H9 (cell line): ENCODE measurements at regions not wholly inside any gene's neighbourhood (a gene's known extent, or its start where the extent isn't known, plus 50 kb on each side); places are given as distances from the start of the nearest gene placed in this dataset.

Experiments
- DNase-seq: peaks from one replicate; pipeline ENCODE4 v3.0.0-alpha.2; 2017
- H2AFZ ChIP-seq: one replicate; pipeline ENCODE4 v1.6.1; 2013; ENCODE audit warnings: mild to moderate bottlenecking, low read length, control low read depth, moderate library complexity
- H2AK5ac ChIP-seq: 2 replicates; pipeline ENCODE4 v1.6.1; 2013; ENCODE audit warnings: low read length, control low read depth, mixed read lengths; ENCODE audit not compliant: insufficient read length
- H2BK120ac ChIP-seq: one replicate; pipeline ENCODE4 v1.6.1; 2013; ENCODE audit warnings: low read depth, mild to moderate bottlenecking, low read length, control low read depth, inconsistent platforms; ENCODE audit not compliant: poor library complexity, severe bottlenecking
- H2BK12ac ChIP-seq: 2 replicates; pipeline ENCODE4 v1.6.1; 2013; ENCODE audit warnings: low read length, control low read depth, mixed read lengths, low read depth; ENCODE audit not compliant: insufficient read length
- H2BK15ac ChIP-seq: 2 replicates; pipeline ENCODE4 v1.6.1; 2013; ENCODE audit warnings: low read depth, low read length, control low read depth
- H2BK20ac ChIP-seq: one replicate; pipeline ENCODE4 v1.6.1; 2013; ENCODE audit warnings: low read depth, mild to moderate bottlenecking, low read length, control low read depth, inconsistent platforms; ENCODE audit not compliant: poor library complexity, severe bottlenecking
- H2BK5ac ChIP-seq: 2 replicates; pipeline ENCODE4 v1.6.1; 2013; ENCODE audit warnings: low read length, control low read depth, mixed read lengths; ENCODE audit not compliant: insufficient read length
- H3K14ac ChIP-seq: 2 replicates; pipeline ENCODE4 v1.6.1; 2013; ENCODE audit warnings: low read length, control low read depth; ENCODE audit not compliant: insufficient read depth
- H3K18ac ChIP-seq: 2 replicates; pipeline ENCODE4 v1.6.1; 2013; ENCODE audit warnings: low read depth, mild to moderate bottlenecking, mixed read lengths, low read length, control low read depth; ENCODE audit not compliant: insufficient read length
- H3K23ac ChIP-seq: 2 replicates; pipeline ENCODE4 v1.6.1; 2013; ENCODE audit warnings: low read length, control low read depth, mixed read lengths, low read depth; ENCODE audit not compliant: insufficient read length
- H3K23me2 ChIP-seq: 2 replicates; pipeline ENCODE4 v1.6.1; 2013; ENCODE audit warnings: low read depth, mild to moderate bottlenecking, mixed read lengths, low read length, control low read depth; ENCODE audit not compliant: insufficient read length, poor library complexity, severe bottlenecking
- H3K27ac ChIP-seq: 2 replicates; pipeline ENCODE4 v1.5.1; 2013; ENCODE audit warnings: low read length, control low read depth, mixed read lengths, low read depth; ENCODE audit not compliant: insufficient read length
- H3K27me3 ChIP-seq: 2 replicates; pipeline ENCODE4 v1.6.1; 2013; ENCODE audit warnings: low read length, control low read depth, inconsistent platforms; ENCODE audit not compliant: insufficient read depth
- H3K4ac ChIP-seq: 2 replicates; pipeline ENCODE4 v1.6.1; 2013; ENCODE audit warnings: low read depth, mild to moderate bottlenecking, control low read depth, inconsistent platforms, low read length, moderate library complexity
- H3K4me1 ChIP-seq: 2 replicates; pipeline ENCODE4 v1.6.1; 2013; ENCODE audit warnings: low read length, control low read depth, inconsistent platforms; ENCODE audit not compliant: insufficient read depth
- H3K4me2 ChIP-seq: 2 replicates; pipeline ENCODE4 v1.6.1; 2013; ENCODE audit warnings: low read length, control low read depth, mixed read lengths; ENCODE audit not compliant: insufficient read length, insufficient read depth
- H3K56ac ChIP-seq: 2 replicates; pipeline ENCODE4 v1.6.1; 2013; ENCODE audit warnings: low read depth, mild to moderate bottlenecking, mixed read lengths, low read length, control low read depth; ENCODE audit not compliant: insufficient read length
- H3K79me1 ChIP-seq: 2 replicates; pipeline ENCODE4 v1.6.1; 2013; ENCODE audit warnings: low read depth, mild to moderate bottlenecking, moderate library complexity, low read length, control low read depth, inconsistent platforms; ENCODE audit not compliant: insufficient read depth, poor library complexity, severe bottlenecking
- H3K79me2 ChIP-seq: 2 replicates; pipeline ENCODE4 v1.6.1; 2013; ENCODE audit warnings: low read length, control low read depth, inconsistent platforms; ENCODE audit not compliant: insufficient read depth
- H3K9ac ChIP-seq: 2 replicates; pipeline ENCODE4 v1.6.1; 2013; ENCODE audit warnings: low read length, control low read depth, mixed read lengths; ENCODE audit not compliant: insufficient read length; ENCODE audit errors: extremely low read depth
- H3K9me3 ChIP-seq: one replicate; pipeline ENCODE4 v1.6.1; 2013; ENCODE audit warnings: low read depth, low read length, inconsistent platforms; ENCODE audit not compliant: control insufficient read depth
- H3T11ph ChIP-seq: one replicate; pipeline ENCODE4 v1.6.1; 2013; ENCODE audit warnings: mild to moderate bottlenecking, low read length, control low read depth, inconsistent platforms
- H4K20me1 ChIP-seq: one replicate; pipeline ENCODE4 v1.6.1; 2013; ENCODE audit not compliant: control insufficient read depth, insufficient read length, insufficient read depth
- H4K5ac ChIP-seq: 2 replicates; pipeline ENCODE4 v1.6.1; 2013; ENCODE audit warnings: low read depth, mild to moderate bottlenecking, mixed read lengths, low read length, control low read depth; ENCODE audit not compliant: insufficient read length
- H4K8ac ChIP-seq: replicated peaks from 2 replicates; pipeline ENCODE4 v1.6.1; 2013; ENCODE audit warnings: low read length, control low read depth, mixed read lengths, low read depth; ENCODE audit not compliant: insufficient read length
- H4K91ac ChIP-seq: 2 replicates; pipeline ENCODE4 v1.6.1; 2013; ENCODE audit warnings: low read depth, mild to moderate bottlenecking, moderate library complexity, mixed read lengths, low read length, control low read depth; ENCODE audit not compliant: insufficient read length
- H3K27ac Mint-ChIP-seq, 3 experiments: 2 replicates in 2 of 3; 3 replicates in 1 of 3; pipeline ENCODE4 v1.8.0; 2020 to 2021; ENCODE audit warnings: mixed read lengths in 3 of 3, mild to moderate bottlenecking in 1 of 3, moderate library complexity in 1 of 3
- H3K27me3 Mint-ChIP-seq: 2 replicates; pipeline ENCODE4 v1.8.0; 2021; ENCODE audit warnings: low read depth, mild to moderate bottlenecking, moderate library complexity, mixed read lengths
- H3K36me3 Mint-ChIP-seq, 3 experiments: 2 replicates in 2 of 3; 3 replicates in 1 of 3; pipeline ENCODE4 v1.8.0; 2020 to 2021; ENCODE audit warnings: low read depth in 3 of 3, mixed read lengths in 3 of 3; ENCODE audit not compliant: insufficient read depth in 1 of 3
- H3K4me1 Mint-ChIP-seq, 2 experiments: 2 replicates each; pipeline ENCODE4 v1.8.0; 2020; ENCODE audit warnings: mixed read lengths in 2 of 2
- H3K4me3 Mint-ChIP-seq, 2 experiments: 2 replicates in 1 of 2; 3 replicates in 1 of 2; pipeline ENCODE4 v1.8.0; 2020 to 2021; ENCODE audit warnings: mild to moderate bottlenecking in 2 of 2, mixed read lengths in 2 of 2, moderate library complexity in 1 of 2
- H3K9me3 Mint-ChIP-seq, 2 experiments: 2 replicates in 1 of 2; 3 replicates in 1 of 2; pipeline ENCODE4 v1.8.0; 2020; ENCODE audit warnings: mild to moderate bottlenecking in 2 of 2, mixed read lengths in 2 of 2, moderate library complexity in 1 of 2
- CTCF ChIP-seq: fragments of 200-600 bp; sonication (generic); conservative IDR thresholded peaks from 3 replicates; pipeline ENCODE4 v1.8.0; 2021; ENCODE audit warnings: antibody characterized with exemption, mild to moderate bottlenecking
- WGBS: extraction: QIAGEN DNeasy Blood & Tissue Kit; methylation state at CpG from one replicate; pipeline ENCODE4 v1.1.7; 2013; ENCODE audit warnings: missing lambda C conversion rate, low lambda C conversion rate, mixed read lengths; ENCODE audit not compliant: insufficient read length; ENCODE audit errors: extremely low coverage; 5-methylcytosine and 5-hydroxymethylcytosine counted together

GRCh38 chr2:215754546-215754945 is 258.8 kb downstream of the MREG start:
- H3K9ac ChIP-seq, result no peak overlapping the region
- no peak overlapping the region for H2BK15ac ChIP-seq
- Mint-ChIP-seq H3K27me3 (no peaks in the 10 kb centered on the region; the same call in 1 of the 2 replicates), H3K36me3 (no peaks in the 10 kb centered on the region), H3K4me1 (no peaks in the 10 kb centered on the region), H3K27ac (no peak overlapping the region), H3K9me3 (no peaks in the 10 kb centered on the region), H3K4me3 (no peak overlapping the region)
- no peak overlapping the region for H3K4ac ChIP-seq
- H3T11ph ChIP-seq, result no peak overlapping the region
- H2AK5ac ChIP-seq, result no peak overlapping the region
- no peak overlapping the region for H3K27ac ChIP-seq
- no peak overlapping the region for H3K23ac ChIP-seq
- TF ChIP-seq CTCF, result no peak
- no peaks in the 10 kb centered on the region for H3K23me2 ChIP-seq
- H2AFZ ChIP-seq, result no peak overlapping the region
- no peak overlapping the region for H4K8ac ChIP-seq
- H3K4me1 ChIP-seq, result no peaks in the 10 kb centered on the region
- no CpG with 5 or more reads among the region's 3 CpGs for WGBS
- H3K79me1 ChIP-seq, result no peaks in the 10 kb centered on the region
- H3K4me2 ChIP-seq, result no peak overlapping the region
- H3K27me3 ChIP-seq, result no peaks in the 10 kb centered on the region
- no peaks in the 10 kb centered on the region for H3K79me2 ChIP-seq
- no peak overlapping the region for H3K14ac ChIP-seq
- H2BK20ac ChIP-seq, result no peak overlapping the region
- no peak for DNase-seq
- H4K91ac ChIP-seq, result no peak overlapping the region
- H3K9me3 ChIP-seq, result no peaks in the 10 kb centered on the region
- no peak overlapping the region for H3K18ac ChIP-seq
- no peak overlapping the region for H4K5ac ChIP-seq
- H2BK5ac ChIP-seq, result no peak overlapping the region
- no peak overlapping the region for H2BK12ac ChIP-seq
- H2BK120ac ChIP-seq, result no peak overlapping the region
- H3K56ac ChIP-seq, result no peak overlapping the region
- no peaks in the 10 kb centered on the region for H4K20me1 ChIP-seq
